Mesenchymal stem cell (in vitro differentiated cells and primary cell): ENCODE measurements at regions not wholly inside any gene's neighbourhood (a gene's known extent, or its start where the extent isn't known, plus 50 kb on each side); places are given as distances from the start of the nearest gene placed in this dataset.
A peak's percentile ranks its signal among the peaks of the same experiment; 100 is the strongest.

Experiments used
- DNase-seq: peaks from one replicate; pipeline ENCODE4 v3.0.0-alpha.2; 2013
- H2AFZ ChIP-seq: one replicate; pipeline ENCODE4 v1.6.1; 2013; ENCODE audit warnings: low read depth, mild to moderate bottlenecking, control low read depth, inconsistent platforms, low read length, moderate library complexity
- H2AK5ac ChIP-seq: 2 replicates; pipeline ENCODE4 v1.6.1; 2013; ENCODE audit warnings: low read length, moderate library complexity, mild to moderate bottlenecking, inconsistent platforms; ENCODE audit not compliant: severe bottlenecking
- H2BK120ac ChIP-seq: one replicate; pipeline ENCODE4 v1.6.1; 2013; ENCODE audit warnings: low read depth, mild to moderate bottlenecking, inconsistent platforms, low read length, moderate library complexity
- H2BK12ac ChIP-seq, 2 experiments: one replicate each; pipeline ENCODE4 v1.6.1; 2013; ENCODE audit warnings: inconsistent platforms in 2 of 2, low read length in 2 of 2, mild to moderate bottlenecking in 2 of 2, moderate library complexity in 2 of 2, control low read depth in 1 of 2
- H2BK15ac ChIP-seq: one replicate; pipeline ENCODE4 v1.6.1; 2013; ENCODE audit warnings: mild to moderate bottlenecking, low read depth, inconsistent platforms; ENCODE audit not compliant: poor library complexity, severe bottlenecking
- H2BK5ac ChIP-seq: 2 replicates; pipeline ENCODE4 v1.6.1; 2013; ENCODE audit warnings: low read depth, mild to moderate bottlenecking, low read length, control low read depth, inconsistent platforms; ENCODE audit not compliant: poor library complexity, severe bottlenecking
- H3K14ac ChIP-seq, 2 experiments: one replicate each; pipeline ENCODE4 v1.6.1; 2013; ENCODE audit warnings: inconsistent platforms in 2 of 2, low read length in 2 of 2, control low read depth in 1 of 2, mild to moderate bottlenecking in 1 of 2, moderate library complexity in 1 of 2
- H3K18ac ChIP-seq, 2 experiments: one replicate each; pipeline ENCODE4 v1.6.1; 2013; ENCODE audit warnings: inconsistent platforms in 2 of 2, low read length in 2 of 2, control low read depth in 1 of 2, low read depth in 1 of 2, mild to moderate bottlenecking in 1 of 2
- H3K23ac ChIP-seq, 2 experiments: one replicate each; pipeline ENCODE4 v1.6.1; 2013; ENCODE audit warnings: inconsistent platforms in 2 of 2, low read length in 2 of 2, mild to moderate bottlenecking in 2 of 2, moderate library complexity in 2 of 2, control low read depth in 1 of 2
- H3K27ac ChIP-seq: 2 replicates; pipeline ENCODE4 v1.5.1; 2013; ENCODE audit warnings: mild to moderate bottlenecking, moderate library complexity, low read length, control low read depth, inconsistent platforms; ENCODE audit not compliant: poor library complexity, severe bottlenecking
- H3K27me3 ChIP-seq, 2 experiments: 2 replicates each; pipeline versions ENCODE4 v1.6.1 to v1.7.0; 2013; ENCODE audit warnings: low read length in 2 of 2, mild to moderate bottlenecking in 2 of 2, moderate library complexity in 2 of 2, control low read depth in 1 of 2, inconsistent platforms in 1 of 2; ENCODE audit not compliant: control insufficient read depth in 1 of 2, insufficient read depth in 1 of 2
- H3K36me3 ChIP-seq, 2 experiments: 2 replicates each; pipeline versions ENCODE4 v1.6.1 to v1.7.0; 2013; ENCODE audit warnings: low read length in 2 of 2, control low read depth in 1 of 2, inconsistent platforms in 1 of 2, low read depth in 1 of 2, mild to moderate bottlenecking in 1 of 2; ENCODE audit not compliant: insufficient read depth in 2 of 2, control insufficient read depth in 1 of 2
- H3K4ac ChIP-seq, 2 experiments: one replicate each; pipeline ENCODE4 v1.6.1; 2013; ENCODE audit warnings: inconsistent platforms in 2 of 2, low read length in 2 of 2, mild to moderate bottlenecking in 2 of 2, moderate library complexity in 2 of 2, control low read depth in 1 of 2, low read depth in 1 of 2
- H3K4me1 ChIP-seq: 2 replicates; pipeline ENCODE4 v1.6.1; 2013; ENCODE audit warnings: low read depth, low read length, control low read depth; ENCODE audit not compliant: control insufficient read depth, insufficient read depth
- H3K4me2 ChIP-seq: 2 replicates; pipeline ENCODE4 v1.6.1; 2013; ENCODE audit warnings: low read length, mild to moderate bottlenecking, inconsistent platforms; ENCODE audit not compliant: poor library complexity, severe bottlenecking
- H3K4me3 ChIP-seq, 2 experiments: 2 replicates each; pipeline versions ENCODE4 v1.5.1 to v1.7.0; 2013; ENCODE audit warnings: low read length in 2 of 2, mild to moderate bottlenecking in 2 of 2, control low read depth in 1 of 2, low read depth in 1 of 2; ENCODE audit not compliant: insufficient read depth in 1 of 2
- H3K79me1 ChIP-seq: replicated peaks from 2 replicates; pipeline ENCODE4 v1.6.1; 2013; ENCODE audit warnings: mild to moderate bottlenecking, control low read depth, low read length, inconsistent platforms; ENCODE audit not compliant: poor library complexity, severe bottlenecking
- H3K9ac ChIP-seq: 2 replicates; pipeline ENCODE4 v1.7.0; 2013; ENCODE audit warnings: mild to moderate bottlenecking, low read length, moderate library complexity
- H3K9me3 ChIP-seq: 2 replicates; pipeline ENCODE4 v1.7.0; 2013; ENCODE audit warnings: mild to moderate bottlenecking, low read length; ENCODE audit not compliant: control insufficient read depth
- H4K8ac ChIP-seq: one replicate; pipeline ENCODE4 v1.6.1; 2013; ENCODE audit warnings: inconsistent platforms, mild to moderate bottlenecking, low read length, moderate library complexity
- H4K91ac ChIP-seq: one replicate; pipeline ENCODE4 v1.6.1; 2013; ENCODE audit warnings: mild to moderate bottlenecking, low read length, inconsistent platforms
- WGBS: methylation state at CpG from one replicate; pipeline ENCODE4 v1.1.7; 2013; ENCODE audit warnings: mixed read lengths; 5-methylcytosine and 5-hydroxymethylcytosine counted together

GRCh38 chr10:90571481-90572258 is 286.2 kb downstream of the HTR7 start:
- WGBS: 85% methylated on average over 6 of the region's 8 CpGs
- Histone ChIP-seq H4K8ac (no peak overlapping the region), H3K36me3 (no peaks in the 10 kb centered on the region), H2BK15ac (no peak overlapping the region), H2AK5ac (no peak overlapping the region), H2BK120ac (no peak overlapping the region), H3K4me1 (no peaks in the 10 kb centered on the region), H3K27ac (no peak overlapping the region), H3K4ac (no peak overlapping the region), H2AFZ (no peak overlapping the region), H3K4me2 (no peak overlapping the region), H3K18ac (no peak overlapping the region), H3K79me1 (no peaks in the 10 kb centered on the region), H4K91ac (no peak overlapping the region), H3K9me3 (peaks cover 3% of the 10 kb centered on the region), H3K14ac (no peak overlapping the region), H3K4me3 (no peak overlapping the region), H3K27me3 (no peaks in the 10 kb centered on the region), H3K23ac (no peak overlapping the region), H3K9ac (no peak overlapping the region), H2BK5ac (no peak overlapping the region), H2BK12ac (no peak overlapping the region)
- DNase-seq: peak; percentile 41

DNA sequence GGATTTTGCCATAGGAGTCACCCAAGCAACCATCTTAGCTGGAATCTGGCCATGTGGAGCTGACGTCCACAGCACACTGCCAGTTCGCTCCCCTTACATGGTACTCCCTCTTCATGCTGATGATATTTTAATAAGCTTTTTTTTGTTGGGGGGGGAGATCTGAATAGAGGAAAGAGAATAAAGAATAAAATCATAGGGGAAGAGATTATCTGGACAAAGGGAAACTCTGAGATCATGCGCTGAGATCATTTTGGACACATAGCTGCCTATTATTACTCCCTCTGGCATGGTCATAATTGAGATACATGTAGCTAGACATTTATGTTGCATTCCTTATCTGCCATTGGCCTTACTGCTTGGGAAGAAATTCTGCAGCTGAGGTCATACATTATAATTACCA is 282.7 kb downstream of the HTR7 start:
- H2BK120ac ChIP-seq: no peak overlapping the region
- no peaks in the 10 kb centered on the region for H3K79me1 ChIP-seq
- no peak overlapping the region for H3K23ac ChIP-seq
- no peak overlapping the region for H4K8ac ChIP-seq
- DNase-seq: no peak
- no peak overlapping the region for H2AFZ ChIP-seq
- WGBS: 100% methylated on average over 2 of the region's 3 CpGs
- no peak overlapping the region for H3K27ac ChIP-seq
- H3K14ac ChIP-seq: no peak overlapping the region
- no peaks in the 10 kb centered on the region for H3K36me3 ChIP-seq
- H2BK5ac ChIP-seq: no peak overlapping the region
- no peak overlapping the region for H3K4me2 ChIP-seq
- H2BK12ac ChIP-seq: no peak overlapping the region
- H2BK15ac ChIP-seq: no peak overlapping the region
- no peak overlapping the region for H4K91ac ChIP-seq
- no peaks in the 10 kb centered on the region for H3K27me3 ChIP-seq
- no peak overlapping the region for H3K9ac ChIP-seq
- H3K9me3 ChIP-seq: peaks cover 3% of the 10 kb centered on the region
- H3K4me3 ChIP-seq: no peak overlapping the region
- H3K4ac ChIP-seq: no peak overlapping the region
- no peak overlapping the region for H2AK5ac ChIP-seq
- H3K18ac ChIP-seq: no peak overlapping the region
- H3K4me1 ChIP-seq: no peaks in the 10 kb centered on the region

GRCh38 chr10:90577569-90577968 is 280.3 kb downstream of the HTR7 start:
- no peak overlapping the region for H4K8ac ChIP-seq
- H3K4me3 ChIP-seq: no peak overlapping the region
- H2AK5ac ChIP-seq: no peak overlapping the region
- H2BK12ac ChIP-seq: no peak overlapping the region
- no peaks in the 10 kb centered on the region for H3K27me3 ChIP-seq
- DNase-seq: no peak
- no peak overlapping the region for H2BK15ac ChIP-seq
- no peaks in the 10 kb centered on the region for H3K9me3 ChIP-seq
- no peaks in the 10 kb centered on the region for H3K79me1 ChIP-seq
- no peak overlapping the region for H3K14ac ChIP-seq
- no peak overlapping the region for H3K27ac ChIP-seq
- no peak overlapping the region for H4K91ac ChIP-seq
- H3K4ac ChIP-seq: no peak overlapping the region
- no CpG with 5 or more reads among the region's 1 CpG for WGBS
- H2AFZ ChIP-seq: no peak overlapping the region
- no peak overlapping the region for H2BK5ac ChIP-seq
- no peaks in the 10 kb centered on the region for H3K36me3 ChIP-seq
- no peak overlapping the region for H3K4me2 ChIP-seq
- H3K18ac ChIP-seq: no peak overlapping the region
- no peak overlapping the region for H3K23ac ChIP-seq
- no peaks in the 10 kb centered on the region for H3K4me1 ChIP-seq
- no peak overlapping the region for H3K9ac ChIP-seq
- H2BK120ac ChIP-seq: no peak overlapping the region

DNA sequence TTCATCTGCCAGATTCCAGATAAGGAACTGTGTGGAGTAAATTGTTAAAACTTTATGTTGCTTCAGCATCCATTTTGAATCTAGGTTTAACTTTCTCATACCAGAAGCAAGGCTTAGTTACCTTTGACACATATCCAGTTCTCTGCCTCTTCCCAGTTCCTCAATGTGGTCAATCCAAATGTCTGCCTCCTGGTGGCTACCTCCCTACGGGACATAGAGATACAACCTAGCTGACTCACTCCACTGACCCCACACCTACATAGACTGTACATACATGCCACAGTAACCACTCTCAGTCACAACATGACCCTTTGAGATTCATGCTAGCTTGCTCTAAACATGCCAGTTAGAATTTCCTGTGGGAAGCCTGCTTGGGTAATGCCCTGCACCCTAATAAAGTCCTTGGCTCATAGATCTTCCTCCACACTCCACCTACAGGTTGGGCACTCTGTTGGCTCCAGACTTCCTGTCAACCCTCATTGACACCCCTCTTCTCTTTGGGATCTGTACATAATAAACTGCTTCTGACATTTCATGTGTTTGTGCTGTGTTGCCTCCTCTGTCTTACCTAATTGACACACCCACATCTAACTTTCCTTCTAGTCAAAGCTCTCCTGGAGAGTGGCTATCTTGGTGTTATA is 278.1 kb downstream of the HTR7 start:
- WGBS: 57% methylated on average over 1 of the region's 1 CpG
- Histone ChIP-seq H3K9ac (no peak overlapping the region), H3K18ac (peak overlapping the region in 1 of 2 experiments; percentile 4), H3K14ac (peak overlapping the region in 1 of 2 experiments; percentile 6), H2BK5ac (no peak overlapping the region), H4K8ac (no peak overlapping the region), H3K4me2 (no peak overlapping the region), H3K9me3 (no peaks in the 10 kb centered on the region), H2BK15ac (no peak overlapping the region), H3K4ac (no peak overlapping the region), H2BK12ac (peak overlapping the region in 1 of 2 experiments; percentile 42), H3K4me1 (no peaks in the 10 kb centered on the region), H2AK5ac (no peak overlapping the region), H4K91ac (no peak overlapping the region), H3K23ac (no peak overlapping the region), H3K4me3 (no peak overlapping the region), H3K36me3 (no peaks in the 10 kb centered on the region), H2AFZ (no peak overlapping the region), H3K27ac (no peak overlapping the region), H3K79me1 (no peaks in the 10 kb centered on the region), H2BK120ac (no peak overlapping the region), H3K27me3 (no peaks in the 10 kb centered on the region)
- peak; percentile 53 for DNase-seq
